ENCODE measurements at regions not wholly inside any gene's neighbourhood (a gene's known extent, or its start where the extent isn't known, plus 50 kb on each side); places are given as distances from the start of the nearest gene placed in this dataset.

DNA sequence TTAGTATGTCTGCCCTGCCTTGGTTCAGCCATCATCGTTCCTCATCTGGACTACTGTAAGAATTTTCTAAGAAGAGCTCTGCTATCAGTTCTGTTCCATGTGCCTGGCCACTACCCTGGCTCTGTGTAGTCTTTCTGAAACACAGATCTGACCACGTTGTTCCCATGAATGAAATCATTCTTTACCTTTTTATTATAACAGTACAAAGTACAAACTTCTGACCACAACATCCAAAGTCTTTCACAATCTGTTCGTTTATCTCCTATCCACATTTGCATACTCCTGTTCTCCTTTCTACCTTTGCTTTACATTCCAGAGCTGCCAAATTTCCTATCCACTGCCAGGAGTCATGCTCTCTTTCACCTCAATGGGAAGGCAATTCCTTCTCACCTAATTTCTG, 284.6 kb upstream of the LRP1B start:
- H3K9me3 ChIP-seq (replicated peaks; ENCODE audit: control insufficient read depth, insufficient read depth, low read length): no peaks in the 10 kb centered on the region
- no peak overlapping the region for H3K9ac ChIP-seq (replicated peaks; ENCODE audit: extremely low read depth, insufficient read depth, low read length)
- no peaks in the 10 kb centered on the region for H3K36me3 ChIP-seq (ENCODE audit: control insufficient read depth in 2 of 2, extremely low read depth in 1 of 2, insufficient read depth in 2 of 2, low read length in 2 of 2)
- FAIRE-seq: no peak
- H3K27me3 ChIP-seq (ENCODE audit: control insufficient read depth in 2 of 2, insufficient read depth in 2 of 2, low read length in 2 of 2): no peaks in the 10 kb centered on the region
- no peaks in the 10 kb centered on the region for H3K9me1 ChIP-seq (replicated peaks; ENCODE audit: control insufficient read depth, extremely low read depth, insufficient read depth, low read length)
- no TSS peak for BruUV-seq (replicated peaks)
- dilution Hi-C loops (cut with MboI; ENCODE audit: extremely low pct_ligation_motif_present, low sequenced_read_pairs) (no loop called here), intact Hi-C loops (cut with micrococcal nuclease) (no loop called here)
- ChIA-PET CTCF (no interaction called here), POLR2A (no interaction called here)
- TF ChIP-seq, protein P1, sequence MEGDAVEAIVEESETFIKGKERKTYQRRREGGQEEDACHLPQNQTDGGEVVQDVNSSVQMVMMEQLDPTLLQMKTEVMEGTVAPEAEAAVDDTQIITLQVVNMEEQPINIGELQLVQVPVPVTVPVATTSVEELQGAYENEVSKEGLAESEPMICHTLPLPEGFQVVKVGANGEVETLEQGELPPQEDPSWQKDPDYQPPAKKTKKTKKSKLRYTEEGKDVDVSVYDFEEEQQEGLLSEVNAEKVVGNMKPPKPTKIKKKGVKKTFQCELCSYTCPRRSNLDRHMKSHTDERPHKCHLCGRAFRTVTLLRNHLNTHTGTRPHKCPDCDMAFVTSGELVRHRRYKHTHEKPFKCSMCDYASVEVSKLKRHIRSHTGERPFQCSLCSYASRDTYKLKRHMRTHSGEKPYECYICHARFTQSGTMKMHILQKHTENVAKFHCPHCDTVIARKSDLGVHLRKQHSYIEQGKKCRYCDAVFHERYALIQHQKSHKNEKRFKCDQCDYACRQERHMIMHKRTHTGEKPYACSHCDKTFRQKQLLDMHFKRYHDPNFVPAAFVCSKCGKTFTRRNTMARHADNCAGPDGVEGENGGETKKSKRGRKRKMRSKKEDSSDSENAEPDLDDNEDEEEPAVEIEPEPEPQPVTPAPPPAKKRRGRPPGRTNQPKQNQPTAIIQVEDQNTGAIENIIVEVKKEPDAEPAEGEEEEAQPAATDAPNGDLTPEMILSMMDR (IDR thresholded peaks at IDR 0.05; ENCODE audit: extremely low read depth in 1 of 2, insufficient read depth in 1 of 2, low read depth in 1 of 2, low read length in 2 of 2): no peak
- TF ChIP-seq JUN (IDR thresholded peaks at IDR 0.05; ENCODE audit: borderline replicate concordance, insufficient read depth, insufficient read length, low read depth) (no peak), FOS (IDR thresholded peaks at IDR 0.05; ENCODE audit: borderline replicate concordance, insufficient read depth, low read length) (no peak), GATA2 (IDR thresholded peaks at IDR 0.05; ENCODE audit: insufficient read depth, insufficient read length, low read depth, low read length) (no peak), MYC (IDR thresholded peaks at IDR 0.05; ENCODE audit: low read depth, low read length) (no peak), EZH2 (IDR thresholded peaks at IDR 0.05; ENCODE audit: borderline replicate concordance, low read depth, low read length, severe bottlenecking) (no peak), POLR2A (IDR thresholded peaks at IDR 0.05; ENCODE audit: low read depth, low read length) (no peak), POLR2AphosphoS5 (IDR thresholded peaks at IDR 0.05; ENCODE audit: insufficient read depth, low read depth, low read length) (no peak)
- TF ChIP-seq, protein P2, sequence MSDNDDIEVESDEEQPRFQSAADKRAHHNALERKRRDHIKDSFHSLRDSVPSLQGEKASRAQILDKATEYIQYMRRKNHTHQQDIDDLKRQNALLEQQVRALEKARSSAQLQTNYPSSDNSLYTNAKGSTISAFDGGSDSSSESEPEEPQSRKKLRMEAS (IDR thresholded peaks at IDR 0.05; ENCODE audit: insufficient read depth, insufficient read length): no peak
- H3K4me3 ChIP-seq (replicated peaks in 1 of 3; ENCODE audit: insufficient read depth in 1 of 3, low read depth in 1 of 3, low read length in 3 of 3): no peak overlapping the region
- no peak overlapping the region for H2AFZ ChIP-seq (ENCODE audit: low read depth, low read length)
- no peaks in the 10 kb centered on the region for H4K20me1 ChIP-seq (replicated peaks; ENCODE audit: control insufficient read depth, extremely low read depth, insufficient read depth, low read length)
- no peak overlapping the region for H3K27ac ChIP-seq (ENCODE audit: insufficient read depth, low read depth, low read length)
- no peak for DNase-seq (ENCODE audit: low read depth, low spot score)
- no peaks in the 10 kb centered on the region for H3K4me1 ChIP-seq (ENCODE audit: control insufficient read depth, extremely low read depth, insufficient read depth, low read length)
- no peak overlapping the region for H3K4me2 ChIP-seq (ENCODE audit: insufficient read depth, low read length)
- no peaks in the 10 kb centered on the region for H3K79me2 ChIP-seq (ENCODE audit: control insufficient read depth, insufficient read depth, low read length)

All from endothelial cell of umbilical vein (primary cell).